ENCODE measurements at regions not wholly inside any gene's neighbourhood (a gene's known extent, or its start where the extent isn't known, plus 50 kb on each side); places are given as distances from the start of the nearest gene placed in this dataset.

- Histone ChIP-seq H3K36me3 (replicated peaks in 1 of 2; ENCODE audit: control extremely low read depth in 1 of 2, control insufficient read depth in 1 of 2, extremely low read depth in 1 of 2, insufficient read depth in 2 of 2, low read length in 1 of 2) (no peaks in the 10 kb centered on the region), H3K4me1 (ENCODE audit: control insufficient read depth in 2 of 2, insufficient read depth in 2 of 2, low read length in 2 of 2) (no peaks in the 10 kb centered on the region), H3K4me3 (ENCODE audit: control extremely low read depth in 1 of 5, extremely low read depth in 1 of 5, insufficient read depth in 1 of 5, low read depth in 2 of 5, low read length in 4 of 5) (no peak overlapping the region), H3K4me2 (replicated peaks; ENCODE audit: low read depth, low read length, poor library complexity, severe bottlenecking) (no peak overlapping the region), H3K79me2 (ENCODE audit: control insufficient read depth, insufficient read depth, low read length) (no peaks in the 10 kb centered on the region), H3K27me3 (replicated peaks in 1 of 4; ENCODE audit: control extremely low read depth in 1 of 4, control insufficient read depth in 3 of 4, insufficient read depth in 4 of 4, low read length in 3 of 4) (no peaks in the 10 kb centered on the region), H4K20me1 (ENCODE audit: control insufficient read depth, insufficient read depth, low read length, poor library complexity, severe bottlenecking) (no peaks in the 10 kb centered on the region), H3K9ac (ENCODE audit: low read length) (no peak overlapping the region), H3K9me3 (ENCODE audit: control extremely low read depth in 1 of 3, control insufficient read depth in 2 of 3, insufficient read depth in 1 of 3, low read length in 2 of 3) (peaks cover 0 to 12% (median 0%) of the 10 kb centered on the region in 3 donors), H3K27ac (ENCODE audit: low read length in 2 of 2) (no peak overlapping the region), H2AFZ (ENCODE audit: insufficient read depth, low read depth, low read length, poor library complexity, severe bottlenecking) (no peak overlapping the region)
- Mint-ChIP-seq H3K27me3 (no peaks in the 10 kb centered on the region), H3K9me3 (ENCODE audit: insufficient read depth) (no peaks in the 10 kb centered on the region), H3K4me1 (no peaks in the 10 kb centered on the region), H3K27ac (no peak overlapping the region), H3K4me3 (no peak overlapping the region)
- 94% methylated on average over 2 of the region's 2 CpGs for WGBS (ENCODE audit: insufficient coverage)
- ATAC-seq (ENCODE audit: low read depth) (no peak), DNase-seq (no peak)
- intact Hi-C loops (cut with micrococcal nuclease): no loop called here
- TF ChIP-seq, protein P1, sequence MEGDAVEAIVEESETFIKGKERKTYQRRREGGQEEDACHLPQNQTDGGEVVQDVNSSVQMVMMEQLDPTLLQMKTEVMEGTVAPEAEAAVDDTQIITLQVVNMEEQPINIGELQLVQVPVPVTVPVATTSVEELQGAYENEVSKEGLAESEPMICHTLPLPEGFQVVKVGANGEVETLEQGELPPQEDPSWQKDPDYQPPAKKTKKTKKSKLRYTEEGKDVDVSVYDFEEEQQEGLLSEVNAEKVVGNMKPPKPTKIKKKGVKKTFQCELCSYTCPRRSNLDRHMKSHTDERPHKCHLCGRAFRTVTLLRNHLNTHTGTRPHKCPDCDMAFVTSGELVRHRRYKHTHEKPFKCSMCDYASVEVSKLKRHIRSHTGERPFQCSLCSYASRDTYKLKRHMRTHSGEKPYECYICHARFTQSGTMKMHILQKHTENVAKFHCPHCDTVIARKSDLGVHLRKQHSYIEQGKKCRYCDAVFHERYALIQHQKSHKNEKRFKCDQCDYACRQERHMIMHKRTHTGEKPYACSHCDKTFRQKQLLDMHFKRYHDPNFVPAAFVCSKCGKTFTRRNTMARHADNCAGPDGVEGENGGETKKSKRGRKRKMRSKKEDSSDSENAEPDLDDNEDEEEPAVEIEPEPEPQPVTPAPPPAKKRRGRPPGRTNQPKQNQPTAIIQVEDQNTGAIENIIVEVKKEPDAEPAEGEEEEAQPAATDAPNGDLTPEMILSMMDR (IDR thresholded peaks at IDR 0.05): no peak
- no peak for TF ChIP-seq EZH2 (IDR thresholded peaks at IDR 0.05; ENCODE audit: borderline replicate concordance, insufficient read depth, low read depth, low read length, poor library complexity, severe bottlenecking)
- POLR2A ChIA-PET: no interaction called here
- CTCF ChIA-PET: no interaction called here
Observed at GRCh38 chr5:136667789-136668188, 302.4 kb upstream of the TRPC7 start.

GRCh38 chr5:136666970-136667620 lies 301.8 kb upstream of the TRPC7 start:
- Mint-ChIP-seq H3K27ac (no peak overlapping the region), H3K9me3 (ENCODE audit: insufficient read depth) (no peaks in the 10 kb centered on the region), H3K4me3 (no peak overlapping the region), H3K4me1 (no peaks in the 10 kb centered on the region), H3K27me3 (no peaks in the 10 kb centered on the region)
- no peak for TF ChIP-seq EZH2 (IDR thresholded peaks at IDR 0.05; ENCODE audit: borderline replicate concordance, insufficient read depth, low read depth, low read length, poor library complexity, severe bottlenecking)
- TF ChIP-seq, protein P1 (IDR thresholded peaks at IDR 0.05): no peak
- Histone ChIP-seq H3K4me2 (replicated peaks; ENCODE audit: low read depth, low read length, poor library complexity, severe bottlenecking) (no peak overlapping the region), H3K36me3 (replicated peaks in 1 of 2; ENCODE audit: control extremely low read depth in 1 of 2, control insufficient read depth in 1 of 2, extremely low read depth in 1 of 2, insufficient read depth in 2 of 2, low read length in 1 of 2) (no peaks in the 10 kb centered on the region), H3K79me2 (ENCODE audit: control insufficient read depth, insufficient read depth, low read length) (no peaks in the 10 kb centered on the region), H3K27me3 (replicated peaks in 1 of 4; ENCODE audit: control extremely low read depth in 1 of 4, control insufficient read depth in 3 of 4, insufficient read depth in 4 of 4, low read length in 3 of 4) (no peaks in the 10 kb centered on the region), H3K9ac (ENCODE audit: low read length) (no peak overlapping the region), H4K20me1 (ENCODE audit: control insufficient read depth, insufficient read depth, low read length, poor library complexity, severe bottlenecking) (no peaks in the 10 kb centered on the region), H3K27ac (ENCODE audit: low read length in 2 of 2) (no peak overlapping the region), H3K9me3 (ENCODE audit: control extremely low read depth in 1 of 3, control insufficient read depth in 2 of 3, insufficient read depth in 1 of 3, low read length in 2 of 3) (peaks cover 0 to 12% (median 0%) of the 10 kb centered on the region in 3 donors), H3K4me1 (ENCODE audit: control insufficient read depth in 2 of 2, insufficient read depth in 2 of 2, low read length in 2 of 2) (no peaks in the 10 kb centered on the region), H3K4me3 (ENCODE audit: control extremely low read depth in 1 of 5, extremely low read depth in 1 of 5, insufficient read depth in 1 of 5, low read depth in 2 of 5, low read length in 4 of 5) (no peak overlapping the region), H2AFZ (ENCODE audit: insufficient read depth, low read depth, low read length, poor library complexity, severe bottlenecking) (no peak overlapping the region)
- WGBS (ENCODE audit: insufficient coverage): 64% methylated on average over 6 of the region's 8 CpGs
- ATAC-seq (ENCODE audit: low read depth): no peak
- ChIA-PET POLR2A (no interaction called here), CTCF (interaction anchor here (0.6 kb wide), 1 partner anchor 92 kb away, joined by 4 read pairs; no protein-coding TSS in a partner anchor)
- intact Hi-C loops (cut with micrococcal nuclease): no loop called here
- no peak for DNase-seq
